NCI-H1092 treated with DMSO at 0.1 percent for 48 hours (cell line): ENCODE measurements at regions not wholly inside any gene's neighbourhood (a gene's known extent, or its start where the extent isn't known, plus 50 kb on each side); places are given as distances from the start of the nearest gene placed in this dataset.

Experiments used
- DNase-seq: peaks from one replicate; lab custom pipeline; 2025; lab: John Stamatoyannopoulos, UW

DNA sequence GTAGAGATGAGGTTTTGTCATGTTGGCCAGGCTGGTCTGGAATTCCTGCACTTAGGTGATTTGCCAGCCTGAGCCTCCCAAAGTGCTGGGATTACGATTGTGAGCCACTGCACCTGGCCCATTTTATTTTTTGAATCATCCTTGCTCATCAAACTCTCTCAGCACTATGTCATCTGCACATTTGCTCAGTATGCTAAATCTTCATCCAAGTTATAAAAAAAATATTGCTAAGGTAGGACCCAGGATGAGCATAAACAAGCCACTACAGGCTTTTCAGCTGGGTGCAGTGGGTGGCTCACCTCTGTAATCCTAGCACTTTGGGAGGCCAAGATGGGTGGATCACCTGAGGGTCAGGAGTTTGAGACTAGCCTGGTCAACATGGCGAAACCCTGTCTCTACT, 510.1 kb upstream of the LARGE1 start:
- no peak for DNase-seq

- DNase-seq: no peak
Observed at GRCh38 chr22:34434371-34434770, 514.1 kb upstream of the LARGE1 start.

DNA sequence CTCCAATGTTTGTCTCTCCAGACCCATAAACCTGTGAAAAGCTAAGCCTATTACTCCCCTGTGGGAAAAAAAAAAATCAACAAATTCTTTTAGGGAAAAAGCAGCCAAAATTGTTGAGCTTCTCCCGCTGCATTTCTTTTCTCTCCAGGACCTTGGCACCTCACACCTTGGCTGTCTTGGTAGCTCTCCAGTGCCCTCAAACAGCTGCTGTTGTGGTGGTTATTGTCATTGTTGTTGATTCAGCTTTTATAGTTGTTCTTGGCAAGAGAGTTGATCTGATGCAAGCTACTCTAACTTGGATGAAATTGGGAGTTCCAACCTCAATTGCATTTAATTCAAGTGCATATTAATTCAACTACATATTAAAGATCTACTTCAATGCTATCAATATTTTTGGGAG, 516.9 kb upstream of the LARGE1 start:
- no peak for DNase-seq

GRCh38 chr22:34454598-34454997, 534.3 kb upstream of the LARGE1 start:
- DNase-seq: no peak

GRCh38 chr22:34462795-34463194, 542.5 kb upstream of the LARGE1 start:
- no peak for DNase-seq

DNA sequence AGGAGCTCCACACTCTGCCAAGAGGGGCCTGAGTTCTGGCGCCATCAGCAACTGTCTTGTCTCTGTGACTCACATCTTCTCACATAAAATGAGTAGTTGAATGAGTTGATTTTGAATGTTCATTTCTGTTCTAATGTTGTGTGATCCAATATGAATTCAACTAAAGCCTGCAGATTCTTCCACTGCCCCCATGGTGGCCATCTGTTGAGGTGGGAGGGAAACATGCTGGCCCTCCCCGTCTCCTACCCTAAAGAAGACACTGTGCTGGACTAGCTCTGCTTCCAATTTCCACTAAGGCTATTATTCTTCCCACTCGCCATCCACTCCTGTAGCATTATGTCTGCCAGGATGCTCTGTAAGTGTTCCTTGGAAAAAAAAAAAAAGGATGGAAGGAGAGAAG, 555.6 kb upstream of the LARGE1 start:
- DNase-seq: no peak

DNA sequence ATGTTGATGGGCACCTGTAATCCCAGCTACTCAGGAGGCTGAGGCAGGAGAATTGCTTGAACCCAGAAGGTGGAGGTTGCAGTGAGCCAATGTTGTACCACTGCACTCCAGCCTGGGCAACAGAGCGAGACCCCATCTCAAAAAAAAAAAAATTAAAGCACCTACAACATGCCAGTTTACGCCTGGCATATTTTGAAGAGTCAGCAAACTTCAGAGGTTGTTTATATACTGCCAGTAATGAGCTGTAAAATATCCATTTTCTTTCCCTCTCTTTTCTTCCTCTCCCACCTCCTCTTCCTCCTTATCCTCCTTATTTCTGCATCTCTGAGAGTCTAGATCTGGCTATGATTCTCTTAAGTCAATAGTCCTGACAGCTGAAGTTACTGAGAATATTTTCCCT, 556.5 kb upstream of the LARGE1 start:
- DNase-seq: no peak

DNA sequence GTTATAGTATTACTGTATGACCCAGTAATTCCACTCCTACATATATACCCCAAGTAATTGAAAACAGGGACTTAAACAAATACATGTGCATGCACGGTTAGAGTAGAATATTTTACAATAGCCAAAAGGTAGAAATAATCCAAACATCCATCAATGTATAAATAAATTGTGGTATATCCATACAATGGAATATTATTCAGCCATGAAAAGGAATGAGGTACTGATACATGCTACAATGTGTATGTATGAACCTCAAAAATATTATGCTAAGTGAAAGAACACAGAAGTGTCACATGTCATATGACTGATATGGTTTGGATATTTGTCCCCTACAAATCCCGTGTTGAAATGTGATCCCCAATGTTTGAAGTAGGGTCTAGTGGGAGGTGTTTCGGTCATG, 560.8 kb upstream of the LARGE1 start:
- no peak for DNase-seq

- no peak for DNase-seq
Observed at GRCh38 chr22:34486381-34486780, 566.1 kb upstream of the LARGE1 start.

DNA sequence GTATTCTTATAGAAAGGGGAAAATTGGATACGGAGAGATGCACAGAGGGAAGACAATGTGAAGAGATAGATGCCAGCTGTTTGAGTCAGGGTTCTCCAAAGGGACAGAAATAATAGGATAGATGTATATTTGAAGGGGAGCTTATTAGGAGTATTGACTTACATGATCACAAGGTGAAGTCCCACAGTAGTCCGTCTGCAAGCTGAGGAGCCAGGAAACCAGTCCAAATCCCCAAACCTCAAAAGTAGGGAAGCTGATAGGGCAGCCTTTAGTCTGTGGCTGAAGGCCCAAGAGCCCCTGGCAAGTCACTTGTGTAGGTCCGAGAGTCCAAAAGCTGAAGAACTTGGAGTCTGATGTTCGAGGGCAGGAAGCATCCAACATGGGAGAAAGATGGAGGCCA, 569.6 kb upstream of the LARGE1 start:
- no peak for DNase-seq

DNA sequence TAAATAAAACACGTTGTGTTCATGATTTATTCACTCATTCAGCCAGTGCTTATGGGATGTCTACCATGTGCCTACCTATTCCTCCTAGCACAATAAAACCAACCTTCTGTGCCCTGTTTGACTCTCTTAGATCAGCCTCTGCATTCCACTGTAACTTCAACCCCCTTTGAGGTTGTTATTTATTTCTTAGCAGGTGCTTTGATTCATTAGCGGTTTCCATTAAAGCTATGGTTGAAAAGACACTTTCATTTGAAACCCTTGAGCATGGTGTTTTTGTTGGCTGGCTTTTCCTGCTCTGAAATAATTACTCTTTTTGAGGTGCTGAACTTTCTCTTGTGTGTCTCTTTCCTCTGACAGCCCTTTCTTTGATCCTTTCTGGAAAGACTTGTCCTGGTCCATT, 570.6 kb upstream of the LARGE1 start:
- DNase-seq: no peak

- DNase-seq: no peak
Observed at GRCh38 chr22:34493486-34493885, 572.5 kb upstream of the ISX start.

DNA sequence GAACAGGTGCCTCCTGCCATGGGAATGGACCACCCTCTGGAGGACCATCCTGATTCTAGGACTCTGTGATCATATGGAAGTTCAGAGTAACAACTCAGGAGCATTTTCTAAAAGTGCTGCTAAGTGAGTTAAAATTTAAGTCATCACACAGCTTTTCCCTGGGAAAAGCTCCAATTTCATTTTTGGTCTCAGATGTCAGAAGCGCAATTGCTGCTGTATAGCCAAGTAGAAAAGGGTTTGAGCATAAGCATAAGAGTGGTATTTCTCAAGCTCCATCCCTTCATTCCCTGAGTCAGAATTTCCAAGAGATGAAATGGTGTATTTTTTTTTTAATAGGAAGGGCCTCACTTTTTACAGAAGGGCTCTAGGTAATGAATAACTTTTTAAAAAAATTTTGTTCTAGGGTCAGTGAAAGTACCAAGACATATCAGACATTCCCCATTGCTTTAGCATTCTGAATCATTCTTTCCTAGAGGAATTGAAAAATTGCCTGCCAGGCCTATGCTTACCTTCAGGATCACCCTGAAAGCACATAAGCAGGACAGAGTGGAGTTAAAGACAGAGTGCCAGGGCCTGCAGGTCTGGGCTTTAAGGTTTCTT, 564.5 kb upstream of the ISX start:
- no peak for DNase-seq

DNA sequence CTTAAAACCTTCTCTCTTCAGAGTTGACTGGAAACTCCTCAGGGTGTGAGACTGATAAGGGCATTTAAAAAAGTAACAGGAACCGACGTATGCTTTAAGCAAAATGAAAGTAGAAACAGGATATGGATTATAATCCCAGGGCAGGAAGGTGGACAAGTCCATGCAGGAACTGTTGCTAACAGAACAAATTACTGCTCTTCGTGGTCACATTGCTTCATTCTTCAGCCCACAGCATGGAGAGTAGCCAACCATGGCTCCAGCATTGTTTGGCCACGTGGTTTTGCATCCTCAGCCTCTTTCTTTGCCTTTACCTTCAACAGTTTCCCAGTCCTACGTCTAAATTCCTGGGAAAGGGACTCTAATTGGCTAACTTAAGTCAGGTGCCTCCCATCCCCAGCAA, 563.1 kb upstream of the ISX start:
- no peak for DNase-seq

GRCh38 chr22:34508797-34509196, 557.2 kb upstream of the ISX start:
- DNase-seq: no peak

DNA sequence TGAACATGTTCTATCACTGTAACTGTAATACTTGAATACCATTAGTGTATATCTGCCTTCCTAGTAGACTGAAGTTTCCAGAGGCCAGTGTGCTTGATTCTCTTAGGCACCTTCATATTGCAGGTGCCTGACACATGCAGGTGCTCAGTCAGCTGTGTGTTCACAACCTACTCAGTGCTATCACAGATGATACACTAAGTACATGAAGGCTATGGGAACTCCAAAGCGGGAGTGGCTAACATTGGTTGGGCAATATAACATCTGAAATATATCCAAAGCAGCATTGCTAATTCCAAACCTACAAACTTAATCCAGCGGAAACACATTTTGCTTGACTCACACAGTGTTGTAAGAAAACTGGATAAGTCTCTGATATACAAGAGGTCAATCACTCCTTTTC, 539.3 kb upstream of the ISX start:
- no peak for DNase-seq

GRCh38 chr22:34534101-34534500, 531.9 kb upstream of the ISX start:
- no peak for DNase-seq

DNA sequence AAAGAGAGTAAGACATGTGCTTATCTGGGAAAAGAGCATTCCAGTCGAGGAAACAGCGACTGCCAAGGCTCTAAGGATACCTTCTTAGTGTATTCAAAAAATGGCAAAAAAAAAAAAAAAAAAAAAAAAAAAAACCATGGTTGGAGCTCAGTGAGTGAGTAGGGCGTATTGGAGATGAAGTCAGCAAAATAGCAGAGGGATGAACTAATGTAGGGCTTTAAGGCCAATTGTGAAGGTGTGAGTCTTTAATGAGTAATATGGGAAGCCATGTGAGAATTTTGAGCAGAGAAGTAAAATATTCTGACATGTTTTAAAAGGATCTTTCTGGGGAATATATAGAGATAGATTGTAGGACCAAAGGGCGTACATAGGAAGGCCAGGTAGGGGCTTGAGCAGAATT, 498.6 kb upstream of the ISX start:
- DNase-seq: no peak

GRCh38 chr22:34570408-34570807, 495.6 kb upstream of the ISX start:
- no peak for DNase-seq

GRCh38 chr22:34579519-34579918, 486.4 kb upstream of the ISX start:
- no peak for DNase-seq

DNA sequence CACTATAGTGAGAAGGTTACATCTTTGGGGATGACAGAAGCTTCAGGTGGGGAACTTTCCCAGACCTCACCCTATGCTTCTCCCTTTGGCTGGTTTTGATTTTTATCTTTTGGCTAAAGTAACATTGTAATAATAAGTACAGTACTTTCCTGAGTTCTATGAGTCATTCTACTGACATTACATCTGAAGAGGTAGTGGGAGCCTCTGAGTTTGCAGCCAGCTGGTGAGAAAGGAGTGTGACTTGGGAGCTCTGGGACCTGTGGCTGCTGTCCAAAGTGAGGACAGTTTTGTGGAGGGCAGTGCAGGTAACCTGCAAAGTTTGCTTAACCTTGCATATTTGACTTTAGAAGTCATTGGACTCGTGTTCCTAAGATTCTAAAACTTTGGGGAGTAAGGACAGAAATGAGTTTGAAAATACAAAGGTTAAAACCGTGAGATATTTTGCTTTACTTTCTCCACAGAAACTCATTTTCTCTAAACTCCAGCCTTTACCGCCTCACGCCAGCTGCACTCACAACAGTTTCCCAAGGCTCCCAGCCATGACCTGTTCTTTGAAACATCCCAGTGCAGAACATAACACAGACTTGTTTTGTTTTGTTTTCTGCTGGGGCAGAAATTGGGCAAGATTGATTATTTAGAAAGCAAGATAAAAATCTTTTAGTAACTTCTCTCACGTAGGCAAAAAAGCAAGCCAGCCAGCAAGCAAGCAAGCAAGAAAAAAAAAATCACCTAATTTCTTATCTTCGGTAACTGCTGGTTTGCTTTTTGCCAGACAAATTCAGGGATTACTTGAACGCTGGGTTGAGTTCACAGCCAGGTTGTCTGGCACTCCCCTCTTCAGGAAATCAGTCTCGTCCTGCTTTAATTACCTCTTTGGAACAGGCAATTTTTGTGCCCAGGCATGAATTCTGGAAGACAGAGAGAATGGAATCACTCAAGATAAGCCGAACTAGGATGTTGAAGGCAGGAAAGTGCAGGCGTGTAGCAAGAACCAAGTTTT, 478.3 kb upstream of the ISX start:
- no peak for DNase-seq

DNA sequence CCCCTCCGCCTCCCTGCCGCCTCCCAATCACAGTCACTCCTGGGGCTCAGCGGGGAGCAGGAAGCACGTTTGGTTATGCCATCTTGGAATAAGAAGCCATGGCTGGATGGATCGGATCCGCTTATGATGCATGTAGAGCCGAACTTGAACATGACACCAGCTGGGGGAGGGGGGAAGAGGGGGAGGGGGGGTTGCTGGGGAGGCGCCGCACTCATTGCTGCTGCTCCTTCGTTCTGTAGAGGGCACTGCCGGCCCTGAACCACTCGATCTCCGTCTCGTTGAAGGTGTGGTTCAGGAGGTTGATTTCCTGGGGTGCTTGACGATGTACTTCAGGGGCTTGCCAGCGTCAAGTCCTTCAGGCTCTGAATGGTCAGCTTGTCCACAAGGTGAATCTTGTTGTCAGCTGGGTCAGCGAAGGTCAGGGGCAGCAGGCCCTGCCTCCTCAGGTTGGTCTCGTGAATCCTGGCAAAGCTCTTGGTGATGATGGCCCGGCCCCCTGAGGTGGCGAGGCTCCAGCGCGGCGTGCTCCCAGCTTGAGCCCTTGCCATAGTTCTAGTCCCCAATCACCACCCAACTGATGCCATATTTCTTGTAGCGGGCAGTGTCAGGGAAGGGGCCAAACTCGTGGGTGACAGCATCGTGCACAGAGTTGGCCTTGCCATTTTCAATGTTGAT, 476.9 kb upstream of the ISX start:
- no peak for DNase-seq

- no peak for DNase-seq
Observed at GRCh38 chr22:34592123-34592740, 473.7 kb upstream of the ISX start.
